SKM-1 (cell line): ENCODE measurements at regions not wholly inside any gene's neighbourhood (a gene's known extent, or its start where the extent isn't known, plus 50 kb on each side); places are given as distances from the start of the nearest gene placed in this dataset.
"Not testable (repeated sequence)": the region's sequence is repeated elsewhere in the genome, so short reads cannot be mapped to it uniquely, and the experiment has no call there.

ENCODE experiments used
- DNase-seq: peaks from one replicate; lab custom pipeline; 2025; ENCODE audit not compliant: unreplicated experiment; lab: John Stamatoyannopoulos, UW

DNA sequence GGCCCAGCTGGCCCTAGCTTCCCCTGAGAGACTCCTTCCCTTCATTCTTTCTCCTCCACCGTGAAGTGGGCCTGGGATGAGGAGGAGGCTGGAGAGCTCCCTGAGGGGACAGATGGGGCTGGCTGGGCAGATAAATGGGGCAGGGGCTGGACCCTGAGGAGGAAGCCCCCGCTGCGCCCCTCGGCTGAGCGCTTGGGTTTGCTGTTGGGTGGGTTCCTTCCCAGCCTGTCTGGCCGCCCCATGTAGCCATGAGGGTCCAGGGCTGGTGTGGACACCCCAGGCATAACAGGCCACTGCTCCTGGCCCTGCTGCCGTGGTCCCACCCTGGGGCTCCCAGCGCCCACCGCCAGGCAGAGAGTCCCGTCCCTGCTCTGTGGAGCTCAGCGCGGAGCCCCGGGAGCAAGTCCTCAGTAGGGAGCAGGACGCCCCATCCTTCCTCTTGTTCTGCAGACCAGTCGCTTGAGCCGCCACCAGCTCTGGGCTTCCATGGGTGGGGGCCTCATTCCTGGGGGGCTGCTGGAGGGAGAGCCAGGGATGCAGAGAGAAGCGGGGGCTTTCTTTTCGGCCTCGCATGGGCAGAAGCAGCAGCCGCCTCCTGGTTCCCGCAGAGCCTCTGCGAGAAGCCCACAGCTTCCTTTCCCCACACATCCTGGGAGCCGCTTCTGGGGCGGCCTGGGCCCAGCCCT is 266.4 kb upstream of the TCERG1L start:
- DNase-seq: no peak

DNA sequence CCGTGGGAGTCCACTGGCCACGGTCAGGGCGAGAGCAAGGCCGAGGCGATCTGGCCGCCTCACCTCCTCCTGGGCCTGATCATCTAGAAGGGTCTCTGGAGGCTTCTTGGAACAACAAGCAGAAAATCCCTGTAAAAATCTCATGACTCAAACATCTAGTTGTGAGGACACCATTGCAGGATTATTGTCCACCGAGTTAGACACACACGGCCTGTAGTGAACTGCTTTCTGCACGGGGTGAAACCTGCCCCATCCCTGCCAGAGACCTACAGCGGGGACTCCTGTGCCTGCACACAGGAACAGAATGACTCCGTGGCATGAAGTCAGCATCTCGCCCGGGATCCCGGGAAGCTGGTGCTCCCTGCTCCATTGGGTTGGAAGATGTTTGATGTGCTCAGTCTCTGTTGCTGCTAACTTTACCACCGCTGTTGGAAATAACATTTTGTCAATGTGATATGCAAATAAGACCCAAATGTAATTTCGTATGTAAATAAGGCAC is 267.0 kb upstream of the TCERG1L start:
- DNase-seq: no peak

DNA sequence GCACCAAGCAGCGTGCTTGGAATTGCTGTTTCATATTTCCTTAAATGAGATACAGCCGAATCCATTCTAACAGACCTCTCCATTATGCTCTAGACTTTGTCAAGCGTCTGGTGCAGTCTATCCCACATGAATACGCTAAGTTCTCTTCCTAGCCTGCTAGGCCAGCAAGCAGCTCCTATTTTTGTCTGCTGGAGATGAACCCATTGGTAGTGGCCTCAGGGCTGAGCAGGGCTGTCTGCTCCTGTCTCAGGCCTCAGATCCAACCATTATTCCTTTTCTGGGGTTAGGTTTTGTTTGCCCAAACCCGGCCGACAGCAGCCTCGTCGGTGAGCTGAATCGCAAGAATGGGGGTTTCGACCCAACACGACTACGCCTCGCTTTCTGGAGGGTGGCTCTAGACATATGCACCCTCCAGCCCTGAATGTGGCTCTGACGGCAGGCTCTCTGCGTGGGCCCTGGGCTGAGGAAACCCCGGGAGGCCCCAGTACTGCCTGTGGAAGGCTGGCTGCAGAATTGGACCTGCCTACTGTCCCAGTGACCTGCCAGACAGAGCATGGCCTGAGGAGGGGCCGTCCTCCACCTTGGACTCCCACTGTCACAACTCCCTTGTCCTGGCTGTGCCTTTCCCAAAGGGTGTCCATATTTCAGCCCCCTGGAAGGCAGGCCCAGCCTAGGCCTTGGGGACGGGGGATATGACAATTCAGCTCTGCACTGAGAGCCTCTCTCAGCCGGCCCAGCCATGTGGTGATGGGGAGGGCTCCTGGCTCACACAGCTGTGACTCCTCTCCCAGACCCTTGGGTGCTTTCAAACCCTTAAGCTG is 267.9 kb upstream of the TCERG1L start:
- DNase-seq: no peak

DNA sequence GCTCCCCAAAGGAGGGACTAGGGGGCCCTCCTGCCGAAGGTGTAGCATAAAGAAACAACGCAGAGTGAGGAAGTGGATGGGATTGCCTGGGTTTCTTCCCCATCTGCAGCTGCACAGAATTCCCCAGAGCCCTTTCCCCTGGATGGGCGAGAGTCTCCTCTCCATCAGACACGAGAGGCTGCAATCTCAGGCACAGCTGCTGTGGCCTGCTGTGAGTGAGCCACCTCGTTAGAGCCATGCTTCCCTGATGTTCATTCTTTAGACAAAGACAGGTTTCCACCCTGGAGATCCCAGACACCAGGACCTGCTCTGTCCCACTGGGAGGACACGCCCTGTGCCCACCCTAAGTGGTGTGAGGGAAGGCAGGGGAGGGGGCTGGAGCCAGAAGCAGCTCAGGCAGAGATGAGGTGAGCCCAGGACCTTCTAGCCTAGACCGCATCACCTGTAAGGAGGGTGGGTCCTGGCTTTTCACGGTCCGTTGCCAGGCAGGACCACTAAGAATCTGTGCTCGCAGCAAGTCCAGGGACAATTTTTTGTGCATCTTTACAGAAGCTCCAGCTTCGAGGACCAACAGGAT is 268.6 kb upstream of the TCERG1L start:
- DNase-seq: no peak

DNA sequence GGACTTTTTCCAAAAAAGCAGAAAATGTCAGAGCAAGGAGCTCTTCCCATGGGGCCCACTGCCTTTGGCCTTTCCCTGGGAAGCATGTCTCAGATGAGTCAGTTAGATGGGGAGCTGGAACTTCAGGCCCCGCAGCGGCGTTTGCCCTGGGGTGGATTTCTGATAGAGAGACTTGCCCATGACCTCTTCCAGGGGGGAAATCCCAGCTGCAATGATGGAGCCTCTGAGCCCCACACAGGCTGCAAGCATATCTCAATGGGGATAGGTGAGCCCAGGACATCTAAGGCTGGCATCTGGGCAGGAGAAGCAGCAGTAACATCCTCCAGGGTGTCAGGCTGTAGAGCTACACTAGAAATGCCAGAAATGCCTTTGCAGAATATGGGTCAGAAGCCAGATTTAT is 269.2 kb upstream of the TCERG1L start:
- no peak for DNase-seq

DNA sequence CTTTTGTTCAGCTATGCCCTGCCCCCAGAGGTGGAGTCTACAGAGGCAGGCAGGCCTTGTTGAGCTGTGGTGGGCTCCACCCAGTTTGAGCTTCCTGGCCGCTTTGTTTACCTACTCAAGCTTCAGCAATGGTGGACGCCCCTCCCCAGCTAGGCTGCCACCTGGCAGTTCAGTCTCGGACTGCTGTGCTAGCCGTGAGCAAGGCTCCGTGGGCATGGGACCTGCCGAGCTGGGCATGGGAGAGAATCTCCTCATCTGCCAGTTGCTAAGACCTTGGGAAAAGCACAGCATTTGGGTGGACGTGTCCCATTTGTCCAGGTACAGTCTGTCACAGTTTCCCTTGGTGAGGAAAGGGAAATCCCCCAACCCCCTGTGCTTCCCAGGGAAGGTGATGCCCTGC is 270.0 kb upstream of the TCERG1L start:
- not testable (repeated sequence) for DNase-seq

DNA sequence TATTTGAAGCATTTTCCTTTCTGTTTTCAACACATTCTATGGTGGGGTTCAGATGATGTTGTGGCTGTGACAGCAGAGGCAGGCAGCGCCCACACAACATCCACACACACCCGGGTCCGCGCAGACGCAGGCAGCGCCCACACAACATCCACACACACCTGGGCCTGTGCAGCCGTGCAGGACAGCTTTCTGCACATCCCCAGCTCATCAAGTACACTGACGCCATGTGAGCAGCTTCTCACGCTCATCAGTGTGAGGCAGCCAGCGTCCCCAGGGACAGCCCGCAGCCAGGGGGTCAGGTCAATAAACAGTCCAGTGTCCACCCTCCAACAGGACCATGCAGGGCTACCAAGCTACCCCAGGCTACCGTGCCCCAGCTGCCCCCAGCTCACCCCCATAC is 272.8 kb upstream of the TCERG1L start:
- no peak for DNase-seq

DNA sequence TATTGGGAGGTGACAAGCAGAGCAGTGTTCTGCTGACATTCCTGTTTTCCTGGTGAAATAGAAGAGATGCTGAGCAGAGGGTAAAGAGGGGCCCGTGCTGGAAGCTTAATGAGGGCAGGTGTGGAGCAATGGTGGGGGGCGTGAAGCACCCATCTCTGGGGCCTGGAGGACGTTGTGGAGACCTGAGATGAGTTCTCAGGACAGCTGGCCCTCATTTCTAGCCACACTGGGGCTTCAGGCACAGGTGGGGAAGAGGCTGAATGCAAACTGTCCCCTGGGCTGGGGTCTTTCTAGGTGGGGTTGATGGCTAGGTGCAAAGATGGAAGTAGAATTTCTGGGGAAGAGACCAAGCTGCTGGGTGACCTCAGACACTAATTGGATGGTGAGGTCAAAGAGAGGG is 274.2 kb upstream of the TCERG1L start:
- DNase-seq: no peak

DNA sequence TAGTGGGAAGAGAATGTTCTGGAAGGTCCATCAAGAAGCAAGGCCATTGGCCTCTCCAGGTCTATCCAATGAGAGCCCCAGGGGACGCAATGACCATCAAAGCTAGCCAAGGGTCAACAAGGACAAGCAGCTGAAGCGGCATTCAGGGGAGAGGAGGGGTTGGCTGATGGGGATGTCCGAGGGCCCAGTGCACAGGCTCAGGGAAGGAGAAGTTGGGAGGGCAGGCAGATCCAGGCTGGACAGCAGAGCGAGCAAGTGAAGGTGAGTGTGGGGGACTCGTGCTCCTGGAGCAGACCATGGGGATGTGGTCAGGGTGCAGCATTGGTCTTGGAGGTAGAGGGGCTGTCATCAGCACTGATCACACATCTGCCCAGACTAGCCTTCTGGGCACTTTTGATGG is 275.4 kb upstream of the TCERG1L start:
- DNase-seq: no peak

DNA sequence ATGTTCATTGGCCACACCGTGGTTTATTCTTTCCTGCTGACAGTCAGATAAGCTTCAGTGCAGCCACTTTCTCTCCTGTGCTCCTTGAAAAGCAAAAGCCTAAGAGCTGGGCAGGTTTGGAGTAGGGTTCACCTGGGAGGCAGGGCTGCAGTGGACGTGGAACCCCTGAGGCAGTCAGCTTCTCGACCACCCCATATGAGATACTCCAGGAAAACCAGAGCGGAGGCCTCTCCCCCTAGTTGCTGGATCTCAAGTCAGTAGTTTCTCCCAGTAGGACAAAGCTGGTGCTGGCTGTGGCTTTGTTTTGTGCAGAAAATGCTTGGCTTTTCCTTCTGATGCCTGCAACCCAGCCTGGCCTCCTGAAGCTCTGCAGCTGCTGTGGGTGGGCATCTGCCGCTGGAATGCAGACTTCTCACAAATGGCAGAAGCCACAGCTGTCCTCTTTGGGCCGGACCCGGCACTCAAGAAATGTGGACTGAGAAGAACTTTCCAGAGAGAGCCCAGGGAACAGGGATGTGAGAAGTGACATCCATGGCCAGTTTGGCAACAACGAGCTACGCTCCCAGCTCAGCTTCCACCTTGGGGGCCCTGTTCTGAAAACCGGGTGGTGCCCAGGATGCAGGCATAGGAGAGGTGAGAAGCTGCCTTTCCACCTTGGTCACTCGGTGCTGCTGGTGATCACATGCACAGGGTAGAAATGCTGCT is 276.6 kb upstream of the TCERG1L start:
- no peak for DNase-seq

DNA sequence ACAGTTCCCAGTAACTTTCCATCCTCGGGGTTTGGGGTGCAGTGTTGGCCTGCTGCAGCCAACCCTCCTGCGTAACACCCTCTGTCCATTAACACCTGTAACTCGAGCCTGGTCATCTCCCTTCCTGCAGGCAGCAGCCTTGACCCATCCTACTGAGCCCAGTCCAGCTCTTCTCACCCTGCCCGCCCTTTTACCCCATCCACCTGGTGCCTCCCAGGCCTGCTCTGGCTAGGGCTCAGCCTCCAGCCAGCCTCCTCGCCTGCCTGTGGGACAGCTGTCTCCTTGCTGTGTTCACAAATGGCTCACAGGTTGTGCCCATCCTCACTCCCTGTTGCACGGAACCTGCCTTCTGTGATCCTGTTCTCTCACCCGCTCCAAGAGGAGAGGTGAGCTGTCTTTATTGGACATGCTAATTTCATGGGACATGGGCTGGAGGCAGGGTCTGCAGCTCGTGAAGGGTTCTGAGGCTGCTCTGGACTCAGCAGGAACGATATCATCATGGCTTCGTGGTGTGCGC is 277.2 kb upstream of the TCERG1L start:
- no peak for DNase-seq

DNA sequence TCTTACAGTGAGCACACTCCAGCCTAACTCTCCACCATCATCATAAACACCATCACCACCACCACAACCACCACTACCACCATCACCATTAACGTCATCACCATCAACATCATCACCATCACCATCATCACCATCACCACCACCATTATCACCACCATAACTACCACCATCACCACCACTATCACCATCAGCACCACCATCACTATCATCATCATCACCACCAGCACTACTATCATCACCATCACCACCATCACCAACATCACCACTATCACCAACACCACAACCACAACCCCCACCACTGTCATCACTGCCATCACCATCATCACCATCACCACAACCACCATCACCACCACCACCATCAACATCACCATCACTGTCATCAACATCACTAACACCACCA is 279.0 kb upstream of the TCERG1L start:
- no peak for DNase-seq

DNA sequence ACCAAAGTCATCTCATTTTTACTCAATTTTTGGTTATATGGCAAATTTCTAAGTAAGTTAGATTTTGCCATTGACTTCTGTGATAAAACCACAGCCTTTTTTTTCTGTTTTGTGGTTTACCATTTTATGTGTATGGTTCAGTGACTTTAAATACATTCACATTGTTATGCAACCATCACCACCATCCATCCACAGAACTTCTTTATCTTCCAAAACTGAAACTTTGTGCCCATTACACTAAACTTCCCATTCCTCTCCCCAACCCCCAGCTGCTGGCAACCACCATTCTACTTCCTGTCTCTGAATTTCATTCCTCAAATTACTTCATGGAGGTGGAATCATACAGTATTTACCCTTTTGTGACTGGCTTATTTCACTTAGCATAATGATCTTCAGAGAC is 280.4 kb upstream of the TCERG1L start:
- no peak for DNase-seq

DNA sequence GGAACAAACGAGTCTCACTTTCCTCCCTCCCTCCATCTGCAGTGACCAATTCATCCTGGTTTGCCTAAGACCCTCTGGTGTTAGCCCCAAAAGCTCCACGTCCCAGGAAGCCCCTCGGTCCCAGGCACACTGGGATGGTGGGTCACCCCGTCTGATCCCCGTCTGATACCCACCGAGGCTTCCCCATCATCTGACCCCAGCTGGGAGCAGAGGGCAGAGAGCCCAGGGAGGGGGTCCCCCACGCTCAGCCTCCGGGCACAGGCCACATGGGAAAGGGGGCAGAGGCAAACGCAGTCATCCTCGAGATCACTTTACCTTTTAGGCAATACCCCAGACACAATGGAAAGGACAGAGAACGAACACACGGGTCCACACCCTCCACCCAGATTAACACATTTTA is 291.6 kb upstream of the PPP2R2D start:
- DNase-seq: no peak

DNA sequence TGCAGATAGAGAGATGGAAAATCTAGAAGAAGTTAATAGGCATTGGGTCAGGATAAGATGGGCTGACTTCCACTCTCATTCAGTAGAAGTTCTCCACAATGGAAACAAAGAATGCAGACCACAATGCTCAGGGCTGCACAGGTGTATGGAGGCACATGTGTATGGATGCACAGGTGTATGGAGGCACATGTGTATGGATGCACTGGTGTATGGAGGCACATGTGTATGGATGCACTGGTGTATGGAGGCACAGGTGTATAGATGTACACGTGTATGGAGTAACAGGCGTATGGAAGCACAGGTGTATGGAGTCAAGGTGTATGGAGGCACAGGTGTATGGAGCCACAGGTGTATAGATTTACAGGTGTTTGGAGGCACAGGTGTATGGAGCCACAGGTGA is 285.7 kb upstream of the PPP2R2D start:
- no peak for DNase-seq

DNA sequence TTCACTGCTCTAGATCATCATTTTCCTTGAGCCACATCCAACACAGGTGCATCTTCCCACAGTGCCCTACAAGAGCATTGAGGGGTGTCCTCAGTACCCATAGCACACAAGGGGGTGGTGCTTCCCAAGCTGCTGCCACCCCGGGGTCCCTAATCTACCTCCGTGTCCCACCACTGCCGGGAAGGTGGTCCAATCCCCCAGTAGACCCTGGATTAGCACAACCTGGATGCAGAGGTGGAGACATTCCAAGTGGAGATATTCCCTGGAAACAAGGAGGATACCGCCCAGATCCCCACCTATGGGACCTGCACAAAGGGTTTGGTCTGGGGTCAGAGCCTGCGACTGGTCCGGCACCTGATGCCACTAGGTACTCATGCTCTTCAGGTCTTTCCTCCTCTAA is 284.8 kb upstream of the PPP2R2D start:
- DNase-seq: no peak

DNA sequence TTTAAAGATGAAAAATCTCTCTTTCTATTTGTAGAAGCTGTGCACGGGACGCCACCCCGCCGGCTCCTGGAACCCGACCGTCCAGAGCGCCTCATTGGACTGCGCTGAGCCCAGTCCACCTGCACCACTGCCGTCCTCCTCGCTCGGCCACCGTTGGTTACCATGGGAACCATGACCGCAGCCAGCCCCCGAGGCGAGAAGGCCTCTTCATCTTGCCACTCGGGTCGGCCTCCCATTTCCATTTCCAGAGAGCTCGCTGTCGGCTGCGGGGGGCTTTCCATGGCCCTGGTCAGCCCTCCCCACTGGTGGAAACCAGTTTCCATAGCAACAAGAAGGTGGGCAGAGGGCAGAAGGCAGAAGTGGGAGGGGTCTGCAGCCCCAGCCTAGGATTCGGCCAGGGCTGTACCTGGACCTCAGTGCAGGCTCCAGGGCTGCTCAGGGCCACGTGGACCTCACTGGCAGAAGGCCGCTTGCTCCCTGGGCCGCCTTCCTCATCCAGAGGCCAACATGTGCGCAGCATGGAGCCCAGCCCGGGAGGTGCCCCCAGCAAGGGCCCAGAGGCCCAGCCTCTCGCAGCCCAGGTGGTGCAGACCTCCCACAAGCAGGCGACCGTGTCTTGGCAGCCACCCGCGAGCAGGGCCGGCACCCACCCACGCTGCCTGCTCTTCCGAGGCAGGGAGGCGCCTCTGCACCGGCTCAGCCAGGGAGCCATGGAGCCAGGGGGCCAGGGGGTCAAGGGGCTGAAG is 283.5 kb upstream of the PPP2R2D start:
- DNase-seq: no peak

DNA sequence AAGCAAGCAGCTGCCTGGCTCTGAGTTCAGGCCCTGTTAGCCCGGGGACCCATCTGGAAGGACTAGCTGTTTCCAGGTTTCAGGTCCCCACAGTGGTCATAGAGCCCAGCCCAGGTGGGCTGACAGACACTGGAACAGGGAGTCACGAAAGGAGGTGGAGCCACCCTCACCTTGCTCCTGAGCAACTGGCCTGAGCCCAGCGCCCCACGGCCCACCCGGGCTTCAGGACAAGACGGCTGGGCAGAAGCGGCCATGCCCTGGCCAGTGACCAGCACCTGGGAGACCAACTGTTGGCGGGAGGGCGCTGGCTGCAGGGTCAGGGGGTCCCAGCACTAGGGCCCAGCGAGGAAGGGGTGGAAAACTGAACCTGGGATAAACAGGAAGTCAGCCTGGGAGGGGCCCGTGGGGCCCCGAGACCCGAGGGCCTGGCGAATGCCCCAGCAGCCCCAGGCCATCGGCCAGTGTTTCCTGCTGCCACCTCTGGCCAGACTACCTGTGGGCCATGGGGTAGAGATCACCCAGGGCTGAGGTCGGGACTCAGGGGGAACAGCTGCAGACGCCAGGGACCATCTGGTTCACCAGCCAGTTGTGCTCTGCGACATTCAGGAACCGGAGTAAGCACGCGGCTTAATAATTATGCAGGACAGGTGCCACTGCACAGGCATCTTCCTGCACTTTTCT is 282.1 kb upstream of the PPP2R2D start:
- DNase-seq: no peak

DNA sequence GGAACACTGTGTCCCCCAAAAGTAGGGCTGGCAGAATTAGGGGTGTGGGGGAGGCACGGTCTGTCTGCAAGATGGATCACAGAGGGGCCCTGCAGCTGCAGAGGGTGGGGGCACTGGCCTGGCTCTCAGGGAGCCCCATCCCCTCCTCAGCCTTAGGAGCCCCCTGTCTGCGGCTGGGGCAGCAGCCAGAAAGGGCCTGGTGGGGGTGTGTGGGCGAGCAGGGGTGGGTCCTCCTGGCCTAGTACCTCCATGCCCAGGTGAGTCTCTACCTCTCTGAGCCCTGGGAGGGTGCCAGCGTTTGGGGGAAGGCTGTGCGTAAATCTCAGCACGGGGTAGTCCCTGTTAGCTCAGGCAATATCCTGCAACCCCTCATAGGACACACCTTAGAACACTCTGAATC is 280.5 kb upstream of the PPP2R2D start:
- no peak for DNase-seq

DNA sequence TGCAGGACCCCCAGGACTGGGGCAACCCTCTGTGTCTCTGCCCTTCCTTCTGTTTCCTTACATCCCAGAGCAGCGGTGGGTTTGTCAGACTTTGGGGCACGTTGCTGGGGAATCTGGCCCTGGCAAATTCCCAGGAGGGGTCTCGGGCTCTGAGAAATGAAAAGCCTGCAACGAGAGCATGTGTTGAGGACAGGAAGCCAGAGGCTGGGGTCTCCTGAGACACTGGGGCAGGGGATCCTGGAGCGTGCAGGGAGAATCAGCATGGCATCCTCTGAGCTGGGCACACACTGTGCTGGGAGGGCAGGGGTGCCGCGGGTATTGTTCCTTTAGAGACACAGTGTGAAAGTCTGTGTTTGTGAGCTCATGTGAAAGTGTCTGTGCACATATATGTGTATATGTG is 279.9 kb upstream of the PPP2R2D start:
- DNase-seq: no peak
